HG03575 (cell line): ENCODE measurements at regions not wholly inside any gene's neighbourhood (a gene's known extent, or its start where the extent isn't known, plus 50 kb on each side); places are given as distances from the start of the nearest gene placed in this dataset.

Experiments
- ATAC-seq: cut with Tn5 transposase; IDR thresholded peaks from one replicate; pipeline ENCODE4 v1.9.1; 2021; ENCODE audit not compliant: unreplicated experiment, insufficient number of reproducible peaks, low FRiP score; ENCODE audit errors: extremely low read depth

- ATAC-seq, result no peak
Measured at GRCh38 chr21:34022627-34023335, 50.6 kb upstream of the MRPS6 start.

DNA sequence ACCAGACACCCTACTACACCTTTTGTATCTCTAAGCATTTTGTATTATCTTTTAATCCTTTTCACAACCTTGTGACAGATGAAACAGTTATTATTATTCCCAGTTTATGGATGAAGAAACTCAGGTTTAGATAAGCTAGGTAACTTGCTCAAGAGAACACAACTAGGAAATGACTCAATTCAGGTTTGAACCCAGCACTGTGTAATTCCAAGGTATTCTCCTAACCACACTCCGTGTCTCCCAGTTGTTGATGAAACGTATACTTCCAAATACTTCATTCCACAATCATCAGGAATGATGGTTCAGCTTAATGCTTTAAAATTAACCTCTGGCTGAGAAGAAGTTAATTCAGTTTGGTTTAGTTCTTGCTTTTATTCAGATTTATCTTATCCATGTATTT is 51.7 kb upstream of the MRPS6 start:
- no peak for ATAC-seq

DNA sequence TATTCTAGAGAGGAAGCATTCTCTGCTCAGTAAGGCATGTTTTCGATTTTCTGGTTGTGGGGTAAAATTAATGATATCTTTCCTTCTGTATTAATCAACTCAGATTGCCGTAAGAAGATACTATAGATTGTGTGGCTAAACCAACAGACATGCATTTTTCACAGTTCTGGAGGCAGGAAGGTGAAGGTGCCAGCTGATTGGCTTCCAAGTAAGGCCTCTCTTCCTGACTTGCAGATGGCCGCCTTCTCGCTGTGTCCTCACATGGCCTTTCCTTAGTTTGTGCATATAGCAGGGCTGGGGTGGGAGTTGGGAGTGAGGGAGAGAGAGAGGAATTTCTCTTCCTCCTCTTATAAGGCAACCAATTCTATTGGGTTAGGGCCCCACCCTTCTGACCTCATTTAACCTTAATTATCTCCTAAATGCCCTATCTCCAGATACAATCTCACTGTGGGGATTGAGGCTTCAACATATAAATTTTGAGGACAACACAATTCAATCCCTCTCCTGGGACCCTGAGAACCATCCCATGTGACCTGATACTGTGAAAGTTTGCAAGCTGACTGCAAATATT is 52.3 kb upstream of the MRPS6 start:
- ATAC-seq, result no peak

- peak; percentile 27 for ATAC-seq
Measured at GRCh38 chr21:34020005-34020847, 53.2 kb upstream of the MRPS6 start.

GRCh38 chr21:34019402-34019801 is 54.0 kb upstream of the MRPS6 start:
- no peak for ATAC-seq

DNA sequence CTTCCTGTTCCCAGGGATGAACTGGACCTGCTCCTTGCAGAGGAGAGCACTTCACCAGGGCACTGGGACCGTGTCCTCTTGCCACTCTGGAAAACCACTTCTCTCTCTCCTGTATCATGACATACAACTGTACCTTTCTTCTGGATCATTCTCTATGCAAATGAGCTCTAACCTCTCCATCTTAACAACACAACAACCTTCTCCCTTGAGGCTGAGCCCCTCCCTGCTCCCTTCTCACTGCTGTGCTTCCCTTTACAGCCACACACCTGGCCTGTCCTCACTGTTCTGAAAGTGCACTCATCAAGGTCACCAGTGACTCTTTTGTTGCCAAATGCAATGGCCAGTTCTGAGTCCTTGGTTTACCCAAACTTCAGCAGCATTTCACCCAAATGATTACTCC is 54.5 kb upstream of the MRPS6 start:
- ATAC-seq, result no peak

DNA sequence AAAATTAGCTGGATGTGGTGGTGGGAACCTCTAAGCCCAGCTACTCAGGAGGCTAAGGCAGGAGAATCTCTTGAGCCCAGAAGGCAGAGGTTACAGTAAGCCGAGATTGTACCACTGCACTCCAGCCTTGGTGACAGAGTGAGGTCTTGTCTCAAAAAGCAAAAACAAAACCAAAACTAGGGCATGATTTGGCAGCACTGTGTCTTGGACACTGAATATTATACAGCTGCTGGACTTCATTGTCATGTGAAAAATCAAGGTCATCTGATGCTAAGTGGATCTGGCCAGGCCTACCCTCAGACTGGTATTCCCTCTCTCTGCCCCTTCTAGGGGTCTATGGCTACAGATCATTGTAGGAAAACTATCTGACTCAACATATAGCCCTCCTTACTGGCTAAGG is 55.2 kb upstream of the MRPS6 start:
- ATAC-seq, result no peak

DNA sequence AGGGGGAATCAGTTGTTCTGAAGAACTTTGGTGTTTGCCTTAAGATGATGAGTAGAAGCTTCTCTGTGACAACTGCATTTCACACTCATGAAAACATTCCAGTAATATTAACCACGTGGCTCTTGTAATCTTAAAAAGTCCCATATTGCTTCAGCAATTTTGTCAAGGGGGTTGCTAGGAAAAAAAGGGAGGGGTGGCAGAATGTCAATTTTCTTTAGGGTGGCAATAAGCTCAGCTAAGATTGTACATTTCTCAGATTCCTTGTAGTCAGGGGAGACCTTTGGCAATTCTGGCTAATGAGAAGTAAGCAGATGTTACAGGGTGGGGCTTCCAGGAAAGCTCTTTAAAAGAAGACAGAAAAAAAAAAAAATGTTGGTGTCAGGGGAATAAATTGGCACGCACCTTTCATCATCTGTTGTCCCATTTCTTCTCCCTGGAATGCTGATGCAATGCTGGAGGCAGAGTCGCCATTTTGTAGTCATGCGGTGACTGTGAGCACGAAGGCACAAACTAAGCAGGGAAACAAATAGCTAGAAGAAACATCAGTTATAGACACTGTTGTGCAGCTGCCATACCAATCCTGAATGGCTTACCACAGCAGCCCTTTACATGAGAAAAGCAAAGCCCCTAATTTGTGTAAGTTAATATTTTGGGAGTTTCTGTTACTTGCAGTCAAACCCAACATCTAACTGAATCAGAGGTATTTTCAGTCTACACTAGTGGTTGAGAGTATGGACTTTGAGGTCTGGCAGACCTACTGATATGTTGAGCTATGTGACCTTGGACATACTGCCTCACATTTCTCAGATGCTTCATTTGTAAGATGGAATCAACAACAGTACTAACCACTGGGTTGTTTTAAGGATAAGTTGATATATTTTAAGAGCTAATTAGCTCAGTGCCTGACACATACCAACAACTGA is 56.1 kb upstream of the MRPS6 start:
- ATAC-seq, result no peak

DNA sequence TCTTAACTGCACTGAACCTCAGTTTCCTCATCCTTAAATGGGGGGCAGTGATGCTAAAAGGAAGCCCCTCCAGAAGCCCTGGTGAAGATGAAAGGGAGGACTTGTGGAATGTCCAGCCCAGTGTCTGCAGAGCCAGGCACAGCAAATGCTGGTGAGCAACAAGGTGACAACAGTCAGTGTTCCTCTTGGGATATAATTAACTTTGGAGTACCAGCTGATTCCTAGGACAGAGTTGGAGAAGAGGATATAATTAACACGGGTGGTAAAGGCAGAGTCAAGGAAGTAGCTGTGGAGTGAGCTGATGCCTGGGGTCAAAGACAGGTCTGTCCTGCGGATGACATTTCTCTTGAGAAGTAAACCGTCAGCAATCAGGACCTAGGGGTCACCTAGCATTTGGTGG is 60.7 kb upstream of the MRPS6 start:
- no peak for ATAC-seq

GRCh38 chr21:34011660-34012059 is 61.7 kb upstream of the MRPS6 start:
- ATAC-seq, result no peak

DNA sequence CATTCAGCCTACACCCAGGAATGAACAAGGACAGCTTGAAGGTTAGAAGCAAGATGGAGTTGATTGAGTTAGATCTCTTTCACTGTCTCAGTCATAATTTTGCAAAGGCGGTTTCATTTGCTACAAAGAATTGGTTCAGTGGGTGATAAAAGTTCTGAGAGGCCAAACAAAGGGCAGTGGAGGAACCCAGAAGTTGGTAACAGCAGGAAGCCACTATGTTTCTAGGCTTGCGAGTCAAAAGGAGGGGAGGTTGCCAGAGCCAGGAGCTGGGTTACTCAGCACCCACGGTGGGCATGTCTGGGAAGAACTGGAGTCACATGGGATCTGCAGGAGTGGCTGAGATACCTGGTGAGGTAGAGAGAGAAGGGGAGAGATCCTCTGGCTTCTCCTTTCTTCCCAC is 64.2 kb upstream of the MRPS6 start:
- ATAC-seq, result no peak

DNA sequence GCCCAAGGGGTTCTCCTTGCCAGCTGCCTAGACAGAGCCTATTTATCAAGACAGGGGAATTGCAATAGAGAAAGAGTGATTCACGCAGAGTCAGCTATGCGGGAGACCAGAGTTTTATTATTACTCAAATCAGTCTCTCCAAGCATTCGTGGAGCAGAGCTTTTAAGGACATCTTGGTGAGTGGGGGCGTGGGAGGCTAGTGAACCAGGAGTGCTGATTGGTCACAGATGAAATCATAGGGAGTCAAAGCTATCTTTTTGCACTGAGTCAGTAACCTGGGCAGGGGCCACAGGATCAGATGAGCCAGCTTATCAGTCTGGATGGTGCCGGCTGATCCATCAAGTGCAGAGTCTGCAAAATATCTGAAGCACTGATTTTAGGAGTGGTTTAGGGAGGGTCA is 64.8 kb upstream of the MRPS6 start:
- no peak for ATAC-seq

GRCh38 chr21:34006611-34007168 is 66.7 kb upstream of the MRPS6 start:
- ATAC-seq, result no peak

GRCh38 chr21:34004974-34005373 is 68.4 kb upstream of the MRPS6 start:
- ATAC-seq, result no peak

- no peak for ATAC-seq
Measured at GRCh38 chr21:34004013-34004938, 69.1 kb upstream of the MRPS6 start.

DNA sequence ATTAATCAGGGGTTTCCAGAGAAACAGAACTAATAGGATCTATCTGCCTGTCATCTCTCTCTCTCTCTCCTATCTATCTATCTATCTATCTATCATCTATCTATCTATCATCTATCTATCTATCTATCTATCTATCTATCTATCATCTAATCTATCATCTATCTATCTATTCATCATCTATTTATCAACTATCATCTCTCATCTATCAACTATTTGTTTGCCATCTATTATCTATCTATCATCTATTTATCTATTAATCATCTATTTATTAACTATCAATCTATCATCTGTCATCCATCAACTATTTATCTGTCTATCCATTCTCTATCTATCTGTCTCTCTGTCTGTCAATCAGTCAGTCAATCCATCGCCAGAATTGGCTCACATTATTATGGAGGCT is 70.0 kb upstream of the MRPS6 start:
- ATAC-seq, result no peak

- ATAC-seq, result no peak
Measured at GRCh38 chr21:34000375-34000774, 73.0 kb upstream of the MRPS6 start.

DNA sequence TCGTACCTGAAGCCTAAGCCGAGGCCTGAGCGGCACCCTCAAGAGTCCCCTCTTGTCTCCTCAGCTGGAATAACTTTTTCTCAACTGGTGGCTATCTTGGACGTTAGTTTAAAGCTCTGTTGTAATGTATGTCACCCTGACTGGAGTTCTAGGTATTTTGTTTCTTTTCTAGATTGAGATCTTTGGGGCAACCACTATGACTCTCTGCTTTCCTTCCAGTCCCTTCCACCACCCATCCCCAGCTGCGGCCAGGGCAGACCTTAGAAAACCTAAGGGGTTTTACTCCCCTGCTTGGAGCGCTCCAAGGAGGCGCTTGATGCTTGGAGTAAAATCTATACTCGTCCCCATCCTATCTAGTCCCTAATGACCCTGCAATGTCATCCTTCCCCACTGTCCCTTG is 74.6 kb upstream of the MRPS6 start:
- no peak for ATAC-seq
